ENCODE measurements at regions not wholly inside any gene's neighbourhood (a gene's known extent, or its start where the extent isn't known, plus 50 kb on each side); places are given as distances from the start of the nearest gene placed in this dataset.

DNA sequence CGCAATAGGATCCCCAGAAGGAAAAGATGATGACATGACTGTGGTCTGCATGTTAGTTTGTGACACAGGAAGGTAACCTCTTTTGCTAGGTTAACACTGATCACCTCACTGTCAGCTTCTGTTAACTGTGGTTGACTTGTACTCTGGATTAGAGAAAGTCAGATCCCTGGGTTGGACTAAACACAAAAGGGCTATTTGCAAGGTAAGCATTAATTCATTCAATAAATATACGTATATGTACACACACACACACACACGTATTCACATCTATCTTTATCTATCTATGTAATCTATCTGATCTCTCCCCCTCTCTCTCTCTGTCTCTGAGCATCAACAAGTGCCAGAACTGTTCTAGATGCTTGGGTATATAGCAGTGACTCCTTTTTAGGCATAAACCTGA is 136.1 kb upstream of the SNX19 start:
- TF ChIP-seq, protein P1, sequence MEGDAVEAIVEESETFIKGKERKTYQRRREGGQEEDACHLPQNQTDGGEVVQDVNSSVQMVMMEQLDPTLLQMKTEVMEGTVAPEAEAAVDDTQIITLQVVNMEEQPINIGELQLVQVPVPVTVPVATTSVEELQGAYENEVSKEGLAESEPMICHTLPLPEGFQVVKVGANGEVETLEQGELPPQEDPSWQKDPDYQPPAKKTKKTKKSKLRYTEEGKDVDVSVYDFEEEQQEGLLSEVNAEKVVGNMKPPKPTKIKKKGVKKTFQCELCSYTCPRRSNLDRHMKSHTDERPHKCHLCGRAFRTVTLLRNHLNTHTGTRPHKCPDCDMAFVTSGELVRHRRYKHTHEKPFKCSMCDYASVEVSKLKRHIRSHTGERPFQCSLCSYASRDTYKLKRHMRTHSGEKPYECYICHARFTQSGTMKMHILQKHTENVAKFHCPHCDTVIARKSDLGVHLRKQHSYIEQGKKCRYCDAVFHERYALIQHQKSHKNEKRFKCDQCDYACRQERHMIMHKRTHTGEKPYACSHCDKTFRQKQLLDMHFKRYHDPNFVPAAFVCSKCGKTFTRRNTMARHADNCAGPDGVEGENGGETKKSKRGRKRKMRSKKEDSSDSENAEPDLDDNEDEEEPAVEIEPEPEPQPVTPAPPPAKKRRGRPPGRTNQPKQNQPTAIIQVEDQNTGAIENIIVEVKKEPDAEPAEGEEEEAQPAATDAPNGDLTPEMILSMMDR (IDR thresholded peaks at IDR 0.05; ENCODE audit: insufficient read depth, low read length, poor library complexity, severe bottlenecking), result no peak
- no peak for TF ChIP-seq EZH2phosphoT487 (conservative IDR thresholded peaks at IDR 0.05; ENCODE audit: low read length)

All from SU-DHL-6 (cell line).